Stimulated activated CD4-positive, alpha-beta T cell treated with anti-CD3 and anti-CD28 coated beads, Interleukin-12 subunit alpha, Interleukin-12 subunit beta, amount 100 ng/mL, for 4 hours (primary cell): ENCODE measurements at regions not wholly inside any gene's neighbourhood (a gene's known extent, or its start where the extent isn't known, plus 50 kb on each side); places are given as distances from the start of the nearest gene placed in this dataset.
"Not testable (repeated sequence)": the region's sequence is repeated elsewhere in the genome, so short reads cannot be mapped to it uniquely, and the experiment has no call there.

ENCODE experiments used
- DNase-seq: peaks from one replicate; pipeline ENCODE4 v3.0.0-alpha.2; 2020

- DNase-seq: no peak
Measured at GRCh38 chr4:124079174-124079780, 633.3 kb downstream of the ANKRD50 start.

- no peak for DNase-seq
Measured at GRCh38 chr4:124083711-124084110, 628.8 kb downstream of the ANKRD50 start.

- no peak for DNase-seq
Measured at GRCh38 chr4:124085561-124086180, 626.9 kb downstream of the ANKRD50 start.

- no peak for DNase-seq
Measured at GRCh38 chr4:124090021-124090420, 622.5 kb downstream of the ANKRD50 start.

- no peak for DNase-seq
Measured at GRCh38 chr4:124092101-124092500, 620.4 kb downstream of the ANKRD50 start.

- no peak for DNase-seq
Measured at GRCh38 chr4:124092541-124092984, 620.0 kb downstream of the ANKRD50 start.

GRCh38 chr4:124095621-124096020 lies 616.9 kb downstream of the ANKRD50 start:
- DNase-seq: no peak

- no peak for DNase-seq
Measured at GRCh38 chr4:124096290-124096689, 616.2 kb downstream of the ANKRD50 start.

- DNase-seq: no peak
Measured at GRCh38 chr4:124097447-124097846, 615.1 kb downstream of the ANKRD50 start.

- DNase-seq: no peak
Measured at GRCh38 chr4:124104101-124104500, 608.4 kb downstream of the ANKRD50 start.

- DNase-seq: no peak
Measured at GRCh38 chr4:124104628-124105027, 607.9 kb downstream of the ANKRD50 start.

GRCh38 chr4:124105212-124105611 lies 607.3 kb downstream of the ANKRD50 start:
- DNase-seq: no peak

GRCh38 chr4:124111411-124111810 lies 601.1 kb downstream of the ANKRD50 start:
- DNase-seq: no peak

GRCh38 chr4:124111922-124112321 lies 600.6 kb downstream of the ANKRD50 start:
- no peak for DNase-seq

GRCh38 chr4:124118061-124118460 lies 594.5 kb downstream of the ANKRD50 start:
- DNase-seq: no peak

- no peak for DNase-seq
Measured at GRCh38 chr4:124121461-124121971, 591.0 kb downstream of the ANKRD50 start.

GRCh38 chr4:124123181-124123580 lies 589.4 kb downstream of the ANKRD50 start:
- DNase-seq: no peak

- no peak for DNase-seq
Measured at GRCh38 chr4:124123721-124124120, 588.8 kb downstream of the ANKRD50 start.

GRCh38 chr4:124131324-124131723 lies 581.2 kb downstream of the ANKRD50 start:
- not testable (repeated sequence) for DNase-seq

- no peak for DNase-seq
Measured at GRCh38 chr4:124132161-124132560, 580.4 kb downstream of the ANKRD50 start.

GRCh38 chr4:124133753-124134152 lies 578.8 kb downstream of the ANKRD50 start:
- no peak for DNase-seq

GRCh38 chr4:124135409-124135813 lies 577.1 kb downstream of the ANKRD50 start:
- no peak for DNase-seq

- DNase-seq: no peak
Measured at GRCh38 chr4:124139044-124139443, 573.5 kb downstream of the ANKRD50 start.

- no peak for DNase-seq
Measured at GRCh38 chr4:124143632-124144031, 568.9 kb downstream of the ANKRD50 start.

GRCh38 chr4:124144238-124144654 lies 568.3 kb downstream of the ANKRD50 start:
- DNase-seq: no peak
